ENCODE measurements at regions not wholly inside any gene's neighbourhood (a gene's known extent, or its start where the extent isn't known, plus 50 kb on each side); places are given as distances from the start of the nearest gene placed in this dataset.
"Not testable (repeated sequence)": the region's sequence is repeated elsewhere in the genome, so short reads cannot be mapped to it uniquely, and the experiment has no call there.

- Histone ChIP-seq H3K9me3 (ENCODE audit: low read length) (no peaks in the 10 kb centered on the region), H3K4me1 (ENCODE audit: insufficient read depth, low read length) (no peaks in the 10 kb centered on the region), H3K36me3 (ENCODE audit: insufficient read depth, low read length) (no peaks in the 10 kb centered on the region), H3K4me3 (ENCODE audit: low read length) (no peak overlapping the region), H3K27me3 (ENCODE audit: insufficient read depth, low read length, poor library complexity, severe bottlenecking) (no peaks in the 10 kb centered on the region), H3K27ac (ENCODE audit: low read depth, low read length) (no peak overlapping the region)
- no peak overlapping the region for H3K4me3 Mint-ChIP-seq
- DNase-seq: no peak
- H3K9me3 Mint-ChIP-seq: peaks cover 0 to 5% (median 0%) of the 10 kb centered on the region in 5 donors
- no peaks in the 10 kb centered on the region for H3K36me3 Mint-ChIP-seq
- ChIA-PET POLR2A (no interaction called here), CTCF (no interaction called here)
- H3K27ac Mint-ChIP-seq: no peak overlapping the region
- peaks cover 6 to 11% of the 10 kb centered on the region in 2 donors for H3K27me3 Mint-ChIP-seq
- no peaks in the 10 kb centered on the region for H3K4me1 Mint-ChIP-seq
Measured at GRCh38 chr2:128613876-128614275, 295.2 kb upstream of the HS6ST1 start.

GRCh38 chr2:128614907-128615306 lies 296.2 kb upstream of the HS6ST1 start:
- POLR2A ChIA-PET, H3K4me3 Mint-ChIP-seq: not testable (repeated sequence)

GRCh38 chr2:128615571-128615970 lies 296.9 kb upstream of the HS6ST1 start:
- Histone ChIP-seq H3K27me3 (ENCODE audit: insufficient read depth, low read length, poor library complexity, severe bottlenecking) (no peaks in the 10 kb centered on the region), H3K27ac (ENCODE audit: low read depth, low read length) (no peak overlapping the region), H3K4me3 (ENCODE audit: low read length) (no peak overlapping the region), H3K36me3 (ENCODE audit: insufficient read depth, low read length) (no peaks in the 10 kb centered on the region), H3K4me1 (ENCODE audit: insufficient read depth, low read length) (no peaks in the 10 kb centered on the region), H3K9me3 (ENCODE audit: low read length) (no peaks in the 10 kb centered on the region)
- Mint-ChIP-seq H3K36me3 (no peaks in the 10 kb centered on the region), H3K9me3 (peaks cover 0 to 5% (median 0%) of the 10 kb centered on the region in 5 donors), H3K27ac (no peak overlapping the region), H3K4me3 (no peak overlapping the region), H3K4me1 (no peaks in the 10 kb centered on the region), H3K27me3 (peaks cover 6 to 11% of the 10 kb centered on the region in 2 donors)
- ChIA-PET POLR2A (no interaction called here), CTCF (no interaction called here)
- DNase-seq: no peak

More at GRCh38 chr2:128614907-128615306, 296.2 kb upstream of the HS6ST1 start:
- H3K9me3 Mint-ChIP-seq; DNase-seq; H3K36me3 Mint-ChIP-seq; CTCF ChIA-PET; H3K4me1 ChIP-seq (ENCODE audit: insufficient read depth, low read length); H3K36me3 ChIP-seq (ENCODE audit: insufficient read depth, low read length); H3K9me3 ChIP-seq (ENCODE audit: low read length); H3K27ac ChIP-seq (ENCODE audit: low read depth, low read length); H3K4me1 Mint-ChIP-seq; H3K27ac Mint-ChIP-seq; H3K4me3 ChIP-seq (ENCODE audit: low read length); H3K27me3 ChIP-seq (ENCODE audit: insufficient read depth, low read length, poor library complexity, severe bottlenecking): not testable (repeated sequence)
- H3K27me3 Mint-ChIP-seq: peaks cover 6 to 11% of the 10 kb centered on the region in 2 donors

GRCh38 chr2:128617029-128617590 lies 298.4 kb upstream of the HS6ST1 start:
- H3K4me3 Mint-ChIP-seq: no peak overlapping the region
- POLR2A ChIA-PET: no interaction called here
- peaks cover 0 to 7% (median 0%) of the 10 kb centered on the region in 5 donors for H3K9me3 Mint-ChIP-seq
- DNase-seq: no peak
- CTCF ChIA-PET: no interaction called here
- Histone ChIP-seq H3K9me3 (ENCODE audit: low read length) (no peaks in the 10 kb centered on the region), H3K4me1 (ENCODE audit: insufficient read depth, low read length) (no peaks in the 10 kb centered on the region), H3K4me3 (ENCODE audit: low read length) (no peak overlapping the region), H3K36me3 (ENCODE audit: insufficient read depth, low read length) (no peaks in the 10 kb centered on the region), H3K27ac (ENCODE audit: low read depth, low read length) (no peak overlapping the region), H3K27me3 (ENCODE audit: insufficient read depth, low read length, poor library complexity, severe bottlenecking) (no peaks in the 10 kb centered on the region)
- H3K27me3 Mint-ChIP-seq: peaks cover 7 to 8% of the 10 kb centered on the region in 2 donors
- H3K4me1 Mint-ChIP-seq: no peaks in the 10 kb centered on the region
- no peaks in the 10 kb centered on the region for H3K36me3 Mint-ChIP-seq
- no peak overlapping the region for H3K27ac Mint-ChIP-seq

- no peaks in the 10 kb centered on the region for H3K9me3 ChIP-seq (ENCODE audit: low read length)
- H3K27ac ChIP-seq (ENCODE audit: low read depth, low read length): no peak overlapping the region
- ChIA-PET POLR2A (no interaction called here), CTCF (no interaction called here)
- Mint-ChIP-seq H3K4me3 (no peak overlapping the region), H3K27ac (no peak overlapping the region), H3K9me3 (peaks cover 0 to 8% (median 0%) of the 10 kb centered on the region in 5 donors), H3K4me1 (no peaks in the 10 kb centered on the region), H3K36me3 (no peaks in the 10 kb centered on the region), H3K27me3 (peaks cover 1 to 5% of the 10 kb centered on the region in 2 donors)
- no peak for DNase-seq
- H3K36me3 ChIP-seq (ENCODE audit: insufficient read depth, low read length): no peaks in the 10 kb centered on the region
- no peaks in the 10 kb centered on the region for H3K4me1 ChIP-seq (ENCODE audit: insufficient read depth, low read length)
- H3K27me3 ChIP-seq (ENCODE audit: insufficient read depth, low read length, poor library complexity, severe bottlenecking): no peaks in the 10 kb centered on the region
- no peak overlapping the region for H3K4me3 ChIP-seq (ENCODE audit: low read length)
Measured at GRCh38 chr2:128617661-128618060, 299.0 kb upstream of the HS6ST1 start.

GRCh38 chr2:128618642-128619041 lies 300.0 kb upstream of the HS6ST1 start:
- Histone ChIP-seq H3K36me3 (ENCODE audit: insufficient read depth, low read length) (no peaks in the 10 kb centered on the region), H3K27me3 (ENCODE audit: insufficient read depth, low read length, poor library complexity, severe bottlenecking) (no peaks in the 10 kb centered on the region), H3K4me3 (ENCODE audit: low read length) (no peak overlapping the region), H3K9me3 (ENCODE audit: low read length) (no peaks in the 10 kb centered on the region), H3K4me1 (ENCODE audit: insufficient read depth, low read length) (no peaks in the 10 kb centered on the region), H3K27ac (ENCODE audit: low read depth, low read length) (no peak overlapping the region)
- CTCF ChIA-PET: no interaction called here
- H3K4me3 Mint-ChIP-seq: no peak overlapping the region
- peaks cover 0 to 8% (median 0%) of the 10 kb centered on the region in 5 donors for H3K9me3 Mint-ChIP-seq
- peaks cover 0 to 5% of the 10 kb centered on the region in 2 donors for H3K27me3 Mint-ChIP-seq
- POLR2A ChIA-PET: no interaction called here
- H3K36me3 Mint-ChIP-seq: no peaks in the 10 kb centered on the region
- no peak overlapping the region for H3K27ac Mint-ChIP-seq
- H3K4me1 Mint-ChIP-seq: no peaks in the 10 kb centered on the region
- no peak for DNase-seq

- H3K27me3 ChIP-seq (ENCODE audit: insufficient read depth, low read length, poor library complexity, severe bottlenecking): no peaks in the 10 kb centered on the region
- Mint-ChIP-seq H3K27ac (peak overlapping the region in 1 of 8 donors; percentile 33), H3K4me1 (no peaks in the 10 kb centered on the region), H3K27me3 (peaks cover 0 to 5% of the 10 kb centered on the region in 2 donors), H3K4me3 (no peak overlapping the region), H3K9me3 (peaks cover 0 to 3% (median 0%) of the 10 kb centered on the region in 5 donors), H3K36me3 (no peaks in the 10 kb centered on the region)
- CTCF ChIA-PET: no interaction called here
- no peak overlapping the region for H3K4me3 ChIP-seq (ENCODE audit: low read length)
- no peaks in the 10 kb centered on the region for H3K4me1 ChIP-seq (ENCODE audit: insufficient read depth, low read length)
- no peak for DNase-seq
- H3K27ac ChIP-seq (ENCODE audit: low read depth, low read length): no peak overlapping the region
- H3K36me3 ChIP-seq (ENCODE audit: insufficient read depth, low read length): no peaks in the 10 kb centered on the region
- H3K9me3 ChIP-seq (ENCODE audit: low read length): no peaks in the 10 kb centered on the region
- POLR2A ChIA-PET: no interaction called here
Measured at GRCh38 chr2:128619471-128620325, 301.0 kb upstream of the HS6ST1 start.

- H3K4me1 Mint-ChIP-seq: no peaks in the 10 kb centered on the region
- CTCF ChIA-PET: no interaction called here
Measured at GRCh38 chr2:128621074-128621473, 302.4 kb upstream of the HS6ST1 start.

More at GRCh38 chr2:128621074-128621473, 302.4 kb upstream of the HS6ST1 start:
- POLR2A ChIA-PET: no interaction called here
- no peaks in the 10 kb centered on the region for H3K36me3 Mint-ChIP-seq
- H3K27me3 Mint-ChIP-seq: peaks cover 0 to 5% of the 10 kb centered on the region in 2 donors
- Histone ChIP-seq H3K4me3 (ENCODE audit: low read length) (no peak overlapping the region), H3K27me3 (ENCODE audit: insufficient read depth, low read length, poor library complexity, severe bottlenecking) (no peaks in the 10 kb centered on the region), H3K9me3 (ENCODE audit: low read length) (no peaks in the 10 kb centered on the region), H3K4me1 (ENCODE audit: insufficient read depth, low read length) (no peaks in the 10 kb centered on the region), H3K36me3 (ENCODE audit: insufficient read depth, low read length) (no peaks in the 10 kb centered on the region), H3K27ac (ENCODE audit: low read depth, low read length) (no peak overlapping the region)
- peaks cover 0 to 2% (median 0%) of the 10 kb centered on the region in 5 donors for H3K9me3 Mint-ChIP-seq
- no peak overlapping the region for H3K27ac Mint-ChIP-seq
- no peak overlapping the region for H3K4me3 Mint-ChIP-seq
- no peak for DNase-seq
